Astrocyte of the spinal cord (primary cell): ENCODE measurements at regions not wholly inside any gene's neighbourhood (a gene's known extent, or its start where the extent isn't known, plus 50 kb on each side); places are given as distances from the start of the nearest gene placed in this dataset.
A peak's percentile ranks its signal among the peaks of the same experiment; 100 is the strongest.
"Not testable (repeated sequence)": the region's sequence is repeated elsewhere in the genome, so short reads cannot be mapped to it uniquely, and the experiment has no call there.

Experiments
- DNase-seq: peaks from one replicate; pipeline ENCODE4 v3.0.0; 2011; ENCODE audit warnings: low read depth, low spot score
- H3K4me3 ChIP-seq: 2 replicates; pipeline ENCODE4 v1.5.1; 2011; ENCODE audit warnings: low read depth, mild to moderate bottlenecking, low read length, moderate library complexity
- CTCF ChIP-seq: IDR thresholded peaks from 2 replicates; pipeline ENCODE4 v1.5.1; 2012; ENCODE audit warnings: low read depth, mild to moderate bottlenecking, low read length, inconsistent platforms
- in situ Hi-C: cut with HindIII; loops from 2 replicates; pipeline ENCODE4 v1.10.0; 2017; ENCODE audit warnings: low sequenced_read_pairs

- H3K4me3 ChIP-seq, DNase-seq, in situ Hi-C loops: not testable (repeated sequence)
These were observed 277.8 kb upstream of the ARHGAP42 start for GRCh38 chr11:100409267-100409666.

GRCh38 chr11:100419518-100419917, 267.6 kb upstream of the ARHGAP42 start:
- H3K4me3 ChIP-seq = no peak overlapping the region
- TF ChIP-seq CTCF = no peak
- DNase-seq = no peak
- in situ Hi-C loops = no loop called here

- TF ChIP-seq CTCF = no peak
- no peak for DNase-seq
- in situ Hi-C loops = no loop called here
- no peak overlapping the region for H3K4me3 ChIP-seq
These were observed 252.1 kb upstream of the ARHGAP42 start for GRCh38 chr11:100434821-100435641.

- DNase-seq = no peak
- H3K4me3 ChIP-seq = no peak overlapping the region
- TF ChIP-seq CTCF = no peak
- in situ Hi-C loops = no loop called here
These were observed 248.7 kb upstream of the ARHGAP42 start for GRCh38 chr11:100438376-100438775.

- no peak for TF ChIP-seq CTCF
- H3K4me3 ChIP-seq = no peak overlapping the region
- no peak for DNase-seq
- in situ Hi-C loops = no loop called here
These were observed 246.0 kb upstream of the ARHGAP42 start for GRCh38 chr11:100441086-100441485.

- in situ Hi-C loops = no loop called here
- no peak for TF ChIP-seq CTCF
- H3K4me3 ChIP-seq = no peak overlapping the region
- no peak for DNase-seq
These were observed 245.1 kb upstream of the ARHGAP42 start for GRCh38 chr11:100442017-100442416.

- in situ Hi-C loops = no loop called here
- peak; percentile 63 for DNase-seq
- no peak for TF ChIP-seq CTCF
- no peak overlapping the region for H3K4me3 ChIP-seq
These were observed 241.8 kb upstream of the ARHGAP42 start for GRCh38 chr11:100445231-100445735.

GRCh38 chr11:100451801-100452460, 235.2 kb upstream of the ARHGAP42 start:
- DNase-seq, in situ Hi-C loops: not testable (repeated sequence)

More at GRCh38 chr11:100451801-100452460, 235.2 kb upstream of the ARHGAP42 start:
- not testable (repeated sequence) for H3K4me3 ChIP-seq
